HCT116 (cell line): ENCODE measurements at regions not wholly inside any gene's neighbourhood (a gene's known extent, or its start where the extent isn't known, plus 50 kb on each side); places are given as distances from the start of the nearest gene placed in this dataset.

ENCODE experiments used
- ATAC-seq: fragments of 200-7000 bp; cut with Tn5 transposase; 2 replicates; pipeline ENCODE4 v1.9.1; 2020; ENCODE audit warnings: mild to moderate bottlenecking, moderate library complexity
- BruUV-seq: library from RNA; stranded (reverse); fragments of 400-500 nt; replicated peaks from 2 replicates; lab custom pipeline; 2021; lab: Mats Ljungman, UMichigan
- CTCF ChIA-PET: fragments of 300-600 bp; sonication (Branson Sonifier 250); formaldehyde crosslinking; loops from one replicate; lab custom pipeline; 2021; ENCODE audit warnings: antibody characterized with exemption; lab: Charles Lee
- POLR2A ChIA-PET: fragments of 300-600, 350-600 bp; sonication (Branson Sonifier 250); formaldehyde crosslinking; loops from one replicate; lab custom pipeline; 2021; ENCODE audit warnings: antibody characterized with exemption; lab: Charles Lee
- RAD21 ChIA-PET, 2 experiments: fragments of 300-600 bp; sonication (Branson Sonifier 250); formaldehyde crosslinking; loops; one replicate each; lab custom pipeline; 2023; ENCODE audit warnings: low total read pairs in 2 of 2; ENCODE audit not compliant: uncharacterized antibody in 2 of 2, unreplicated experiment in 2 of 2, low non-redundant PET in 1 of 2; lab: Charles Lee
- DNase-seq: peaks from one replicate; pipeline ENCODE4 v3.0.0-alpha.2; 2010; ENCODE audit warnings: low read depth, low spot score
- H2AFZ ChIP-seq: fragments of 200-600 bp; shearing (Covaris generic), sonication (generic); 2 replicates; pipeline ENCODE4 v1.6.1; 2017; ENCODE audit warnings: low read depth, mixed run types, mixed read lengths, antibody characterized with exemption, low read length; ENCODE audit not compliant: poor library complexity, severe bottlenecking
- H3K27ac ChIP-seq: 2 replicates; pipeline ENCODE4 v1.5.1; 2012; ENCODE audit warnings: low read depth, low read length
- H3K27me3 ChIP-seq: fragments of 200-600 bp; sonication (generic); 2 replicates; pipeline ENCODE4 v1.6.1; 2016; ENCODE audit warnings: mixed run types, low read length, mixed read lengths; ENCODE audit not compliant: insufficient read depth
- H3K36me3 ChIP-seq, 2 experiments: fragments of 200-500 bp in 1 of 2; fragments of 200-600 bp in 1 of 2; sonication (Bioruptor generic) in 1 of 2; sonication (generic) in 1 of 2; 2 replicates each; pipeline versions ENCODE4 v1.5.1 to v1.6.1; 2014 to 2016; ENCODE audit warnings: low read length in 2 of 2, inconsistent platforms in 1 of 2, mixed read lengths in 1 of 2, mixed run types in 1 of 2; ENCODE audit not compliant: insufficient read depth in 2 of 2, control insufficient read depth in 1 of 2
- H3K4me1 ChIP-seq, 2 experiments: fragments of 200-600 bp in 1 of 2; sonication (generic) in 1 of 2; 2 replicates each; pipeline versions ENCODE4 v1.5.1 to v1.6.1; 2012 to 2017; ENCODE audit warnings: low read length in 2 of 2, inconsistent platforms in 1 of 2, mild to moderate bottlenecking in 1 of 2, mixed read lengths in 1 of 2, mixed run types in 1 of 2, moderate library complexity in 1 of 2; ENCODE audit not compliant: insufficient read depth in 2 of 2, control insufficient read depth in 1 of 2
- H3K4me2 ChIP-seq: fragments of 200-600 bp; sonication (generic); 2 replicates; pipeline ENCODE4 v1.6.1; 2017; ENCODE audit warnings: mixed run types, low read length, mixed read lengths
- H3K4me3 ChIP-seq, 2 experiments: fragments of 200-600 bp in 1 of 2; sonication (generic) in 1 of 2; replicated peaks in 1 of 2; 2 replicates each; pipeline ENCODE4 v1.5.1; 2011 to 2016; ENCODE audit warnings: low read length in 2 of 2, control low read depth in 1 of 2, low read depth in 1 of 2, mild to moderate bottlenecking in 1 of 2, mixed read lengths in 1 of 2, mixed run types in 1 of 2
- H3K79me2 ChIP-seq: fragments of 200-600 bp; sonication (generic); 2 replicates; pipeline ENCODE4 v1.6.1; 2017; ENCODE audit warnings: mild to moderate bottlenecking, mixed run types, low read length, moderate library complexity, mixed read lengths; ENCODE audit not compliant: insufficient read depth
- H3K9ac ChIP-seq: fragments of 200-600 bp; sonication (generic); 2 replicates; pipeline ENCODE4 v1.6.1; 2016; ENCODE audit warnings: low read length, mixed read lengths
- H3K9me2 ChIP-seq: fragments of 200-600 bp; sonication (generic), shearing (Covaris generic); 2 replicates; pipeline ENCODE4 v1.6.1; 2017; ENCODE audit warnings: mixed run types, mild to moderate bottlenecking, moderate library complexity; ENCODE audit not compliant: insufficient read depth
- H3K9me3 ChIP-seq, 2 experiments: fragments of 200-500 bp in 1 of 2; fragments of 200-600 bp in 1 of 2; sonication (Bioruptor generic) in 1 of 2; sonication (generic) in 1 of 2; 2 replicates each; pipeline ENCODE4 v1.6.1; 2014 to 2017; ENCODE audit warnings: low read length in 2 of 2, mixed read lengths in 2 of 2, inconsistent platforms in 1 of 2, low read depth in 1 of 2, mild to moderate bottlenecking in 1 of 2, mixed run types in 1 of 2, moderate library complexity in 1 of 2; ENCODE audit not compliant: control insufficient read depth in 1 of 2, insufficient read depth in 1 of 2
- H4K20me1 ChIP-seq: fragments of 200-600 bp; sonication (generic), shearing (Covaris generic); 2 replicates; pipeline ENCODE4 v1.6.1; 2017; ENCODE audit warnings: mixed run types, mild to moderate bottlenecking, moderate library complexity; ENCODE audit not compliant: insufficient read depth
- CEBPB ChIP-seq: IDR thresholded peaks from 2 replicates; pipeline ENCODE4 v1.6.1; 2012; ENCODE audit warnings: low read depth
- EGR1 ChIP-seq: IDR thresholded peaks from 2 replicates; pipeline ENCODE4 v1.6.1; 2012; ENCODE audit warnings: low read depth
- EZH2 ChIP-seq: fragments of 200-600 bp; sonication (generic); IDR thresholded peaks from 2 replicates; pipeline ENCODE4 v1.6.1; 2017; ENCODE audit warnings: antibody characterized with exemption, mixed run types
- EZH2phosphoT487 ChIP-seq: fragments of 200-600 bp; IDR thresholded peaks from 2 replicates; pipeline ENCODE4 v1.6.1; 2018; ENCODE audit warnings: antibody characterized with exemption, borderline replicate concordance
- FOSL1 ChIP-seq: IDR thresholded peaks from 2 replicates; pipeline ENCODE4 v1.6.1; 2012; ENCODE audit warnings: low read depth
- MAX ChIP-seq: IDR thresholded peaks from 2 replicates; pipeline ENCODE4 v1.6.1; 2012
- POLR2A ChIP-seq: IDR thresholded peaks from 2 replicates; pipeline ENCODE4 v1.7.0; 2011; ENCODE audit warnings: borderline replicate concordance; ENCODE audit not compliant: insufficient read depth, insufficient read length; ENCODE audit errors: extremely low read depth
- POLR2AphosphoS5 ChIP-seq: IDR thresholded peaks from 2 replicates; pipeline ENCODE4 v1.6.1; 2011; ENCODE audit warnings: mild to moderate bottlenecking, low read depth, low read length, moderate library complexity
- REST ChIP-seq: IDR thresholded peaks from 2 replicates; pipeline ENCODE4 v1.6.1; 2012; ENCODE audit warnings: low read depth
- SIN3A ChIP-seq: IDR thresholded peaks from 2 replicates; pipeline ENCODE4 v1.6.1; 2012; ENCODE audit warnings: low read depth
- SP1 ChIP-seq: IDR thresholded peaks from 2 replicates; pipeline ENCODE4 v1.6.1; 2012; ENCODE audit warnings: low read depth
- SRF ChIP-seq: IDR thresholded peaks from 2 replicates; pipeline ENCODE4 v1.6.1; 2012; ENCODE audit warnings: low read depth
- TCF7L2 ChIP-seq: IDR thresholded peaks from 2 replicates; pipeline ENCODE4 v1.7.0; 2011; ENCODE audit warnings: borderline replicate concordance, inconsistent platforms; ENCODE audit not compliant: insufficient read depth, insufficient read length; ENCODE audit errors: extremely low read depth
- YY1 ChIP-seq: IDR thresholded peaks from 2 replicates; pipeline ENCODE4 v1.6.1; 2011; ENCODE audit warnings: low read length, low read depth, moderate library complexity, mild to moderate bottlenecking; ENCODE audit not compliant: insufficient replicate concordance; ENCODE audit errors: extremely low read depth
- ZNF274 ChIP-seq: fragments of 200-500 bp; sonication (Bioruptor generic); IDR thresholded peaks from 2 replicates; pipeline ENCODE4 v1.6.1; 2014; ENCODE audit warnings: mild to moderate bottlenecking, low read depth, low read length, inconsistent platforms
- intact Hi-C: fragments of 100-400 bp; cut with micrococcal nuclease; formaldehyde crosslinking; loops from 2 replicates; pipeline ENCODE4 v1.10.0; 2022

- TF ChIP-seq REST (no peak), TCF7L2 (no peak), ZNF274 (no peak), SIN3A (no peak), POLR2A (no peak), EZH2 (no peak)
Measured at GRCh38 chr5:89401012-89401411, 518.0 kb upstream of the MEF2C start (continued).

- no TSS peak for BruUV-seq
- Histone ChIP-seq H3K27ac (no peak overlapping the region), H3K36me3 (no peaks in the 10 kb centered on the region), H3K4me3 (no peak overlapping the region), H3K4me2 (no peak overlapping the region), H4K20me1 (no peaks in the 10 kb centered on the region), H3K9me2 (no peaks in the 10 kb centered on the region), H3K9ac (no peak overlapping the region), H3K27me3 (no peaks in the 10 kb centered on the region), H2AFZ (no peak overlapping the region), H3K79me2 (no peaks in the 10 kb centered on the region), H3K9me3 (no peaks in the 10 kb centered on the region), H3K4me1 (no peaks in the 10 kb centered on the region)
- ChIA-PET CTCF (no interaction called here), RAD21 (no interaction called here), POLR2A (no interaction called here)
- no peak for TF ChIP-seq EZH2
- TF ChIP-seq YY1 = no peak
- no peak for TF ChIP-seq SIN3A
- TF ChIP-seq POLR2AphosphoS5 = no peak
- TF ChIP-seq POLR2A = no peak
- no peak for TF ChIP-seq CEBPB
- TF ChIP-seq MAX = no peak
- no peak for TF ChIP-seq FOSL1
- no peak for TF ChIP-seq EZH2phosphoT487
- no peak for TF ChIP-seq SRF
- no peak for TF ChIP-seq SP1
- TF ChIP-seq EGR1 = no peak
- no peak for DNase-seq
- ATAC-seq = no peak
- intact Hi-C loops = no loop called here
Measured at GRCh38 chr5:89399548-89399947, 516.6 kb upstream of the MEF2C start.
